ENCODE measurements at regions not wholly inside any gene's neighbourhood (a gene's known extent, or its start where the extent isn't known, plus 50 kb on each side); places are given as distances from the start of the nearest gene placed in this dataset.

DNA sequence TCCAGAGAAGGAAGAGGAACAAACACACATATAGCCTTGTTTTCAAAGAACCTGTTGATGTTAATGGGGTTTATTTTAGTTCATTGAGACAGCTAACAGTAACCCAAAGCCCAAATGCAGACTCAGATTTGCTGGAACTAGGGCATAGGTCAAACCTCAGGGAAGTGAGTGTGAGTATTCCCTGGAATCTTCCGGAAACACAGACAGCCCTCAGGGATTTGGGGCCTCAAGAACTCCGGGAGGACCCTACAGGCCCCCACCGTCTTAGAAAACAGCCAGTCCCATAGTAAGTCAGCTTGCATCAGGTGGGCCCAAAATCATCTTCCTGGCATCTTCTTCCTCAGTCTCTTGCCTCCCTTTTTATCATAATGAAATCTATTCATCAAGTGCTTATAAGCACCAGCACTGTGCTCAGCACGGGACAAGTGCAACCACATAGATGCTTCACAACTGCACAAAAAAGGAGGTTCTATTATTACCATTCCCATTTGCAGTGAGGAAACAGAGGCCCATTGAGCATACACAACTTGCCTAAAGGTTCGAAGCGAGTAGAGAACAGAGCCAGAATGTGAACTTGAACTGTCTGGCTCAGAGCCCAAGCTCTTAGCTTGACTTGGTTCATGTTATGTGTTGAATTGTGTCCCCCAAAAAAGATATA, 50.2 kb upstream of the BCL11A start:
- DNase-seq: peak in 1 of 3 donors; percentile 3

DNA sequence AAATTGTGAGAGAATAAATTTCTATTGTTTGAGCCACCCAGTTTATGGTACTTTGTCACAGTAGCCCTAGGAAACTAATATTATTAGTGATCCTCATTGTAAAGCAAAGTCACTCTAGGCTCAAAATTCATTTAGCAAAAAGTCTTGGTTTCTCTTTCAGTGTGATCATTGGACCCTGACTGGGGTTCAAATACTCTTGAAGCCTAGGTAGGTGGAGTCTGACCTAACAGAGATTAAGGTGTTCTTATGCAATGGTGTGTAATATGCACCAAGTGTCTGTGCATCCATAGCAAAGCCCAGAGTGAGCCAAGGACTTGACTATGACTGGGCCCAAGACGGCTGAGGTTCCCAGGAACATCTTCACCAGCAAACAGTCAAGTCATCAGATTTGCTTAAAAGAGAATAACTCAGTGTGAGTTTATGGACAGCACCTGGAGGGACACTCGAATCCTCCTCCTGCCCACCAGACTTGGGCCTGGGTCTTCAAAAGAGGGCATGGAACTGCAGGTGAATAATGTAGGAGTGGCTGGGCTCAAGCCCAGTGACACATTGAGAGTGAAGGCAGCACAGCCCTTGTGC, 51.1 kb upstream of the BCL11A start:
- no peak for DNase-seq

DNA sequence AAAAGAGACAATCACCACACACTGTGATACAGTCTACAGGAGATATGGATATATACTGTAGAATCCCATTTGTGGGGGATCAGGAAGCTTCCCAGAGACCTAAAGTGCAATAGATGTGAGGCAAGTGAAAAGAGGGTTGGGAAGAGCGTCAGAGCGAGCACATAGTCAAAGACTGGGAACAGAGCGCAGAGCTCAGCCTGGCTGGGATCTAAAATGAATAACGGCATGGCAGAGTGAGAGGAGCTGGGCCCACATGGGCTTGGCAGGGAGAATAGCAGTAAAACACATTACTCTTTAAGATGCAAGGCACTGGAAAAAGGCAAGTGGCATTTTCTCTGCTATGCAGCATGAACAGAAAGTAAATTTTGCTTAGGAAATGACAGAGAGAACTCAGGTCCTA, 52.4 kb upstream of the BCL11A start:
- no peak for DNase-seq

DNA sequence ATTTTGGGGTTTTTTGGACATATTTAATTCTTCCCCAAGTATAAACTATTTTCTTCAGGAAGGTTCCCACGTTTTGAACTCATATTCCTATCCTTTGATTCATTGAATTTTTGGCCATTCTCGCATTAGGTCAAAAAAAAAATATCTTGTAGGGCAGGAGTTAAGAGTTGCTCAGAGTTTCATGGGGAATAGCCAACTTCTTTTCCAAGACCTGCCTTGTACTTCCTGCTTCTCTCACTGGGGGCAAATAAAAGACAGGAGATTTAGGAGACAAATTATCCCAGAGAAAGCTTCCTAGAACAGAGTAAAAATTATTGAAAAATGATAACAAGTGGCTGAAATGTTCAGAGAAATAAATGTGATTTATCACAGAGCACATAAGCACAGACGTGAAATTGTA, 55.2 kb upstream of the BCL11A start:
- DNase-seq: no peak

DNA sequence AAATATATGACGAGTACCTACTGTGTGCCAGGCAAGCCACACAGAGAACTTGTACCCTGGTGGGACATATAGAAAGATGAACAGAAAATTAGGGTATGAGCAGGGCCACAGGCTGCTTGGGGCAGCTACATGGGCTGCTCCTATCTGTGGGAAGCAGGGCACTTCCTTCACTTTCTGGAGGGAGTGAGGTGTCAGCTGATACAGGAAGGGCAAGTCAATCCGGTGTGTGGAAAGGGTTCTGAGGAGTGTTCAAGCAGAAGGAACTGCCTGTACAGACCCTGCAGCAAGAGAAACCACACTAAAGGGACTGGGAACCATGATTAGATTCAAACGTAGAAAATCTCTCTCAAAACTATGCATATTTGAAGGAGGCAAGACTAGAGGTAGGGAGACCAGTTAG, 58.6 kb upstream of the BCL11A start:
- DNase-seq: peak in 1 of 3 donors; percentile 21

DNA sequence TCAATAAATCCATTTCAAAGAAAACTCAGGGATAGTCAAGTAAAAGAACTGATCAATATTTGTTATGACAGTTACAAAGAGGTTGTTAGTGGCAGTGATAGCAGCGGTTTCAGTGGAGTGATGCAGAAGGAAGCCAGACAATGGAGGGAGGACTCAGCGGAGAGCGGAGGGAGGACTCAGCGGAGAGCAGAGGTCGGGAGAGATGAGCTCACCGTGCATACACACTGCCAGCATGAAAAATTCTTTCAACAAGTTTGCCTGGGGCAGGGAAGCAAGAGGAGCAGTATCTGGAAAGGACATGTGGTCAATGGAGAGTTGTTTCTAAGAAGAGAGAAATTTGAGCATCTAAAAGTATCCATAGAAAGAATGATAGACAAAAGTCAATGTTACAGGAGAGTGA, 60.9 kb upstream of the BCL11A start:
- DNase-seq: no peak

DNA sequence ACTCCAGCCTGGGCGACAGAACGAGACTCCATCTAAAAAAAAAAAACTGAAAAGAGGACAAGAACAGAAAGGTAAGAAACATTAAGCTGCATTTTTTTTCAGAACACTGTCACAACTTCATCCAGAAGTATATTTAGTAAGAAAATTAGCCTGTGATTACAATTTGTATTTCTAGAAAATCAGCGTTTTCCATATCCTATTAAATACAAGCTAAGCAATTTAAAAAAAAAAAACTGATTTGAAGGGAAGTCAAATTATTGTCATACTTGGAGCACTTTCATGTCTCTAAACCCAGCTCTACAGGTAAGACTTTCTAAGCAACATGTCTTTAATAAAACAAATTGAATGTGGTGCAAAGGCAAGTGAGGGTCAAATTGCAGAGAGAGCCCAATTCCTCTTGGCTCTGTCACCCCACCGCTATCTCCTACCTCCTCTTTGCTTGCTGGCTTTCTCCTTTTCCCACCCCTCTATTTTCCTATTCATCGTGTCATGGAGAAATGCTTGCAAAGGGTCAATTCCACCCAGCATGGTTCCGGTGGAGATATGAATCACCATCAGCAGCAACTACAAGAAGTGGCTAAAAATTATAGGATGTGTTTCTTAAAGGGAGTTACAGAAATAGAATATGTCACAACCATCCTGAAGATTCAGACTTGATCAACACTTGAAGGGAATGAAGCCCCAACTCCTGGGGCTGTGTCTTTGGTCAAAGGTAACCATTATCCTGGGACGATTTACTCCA, 68.4 kb upstream of the BCL11A start:
- DNase-seq: no peak

DNA sequence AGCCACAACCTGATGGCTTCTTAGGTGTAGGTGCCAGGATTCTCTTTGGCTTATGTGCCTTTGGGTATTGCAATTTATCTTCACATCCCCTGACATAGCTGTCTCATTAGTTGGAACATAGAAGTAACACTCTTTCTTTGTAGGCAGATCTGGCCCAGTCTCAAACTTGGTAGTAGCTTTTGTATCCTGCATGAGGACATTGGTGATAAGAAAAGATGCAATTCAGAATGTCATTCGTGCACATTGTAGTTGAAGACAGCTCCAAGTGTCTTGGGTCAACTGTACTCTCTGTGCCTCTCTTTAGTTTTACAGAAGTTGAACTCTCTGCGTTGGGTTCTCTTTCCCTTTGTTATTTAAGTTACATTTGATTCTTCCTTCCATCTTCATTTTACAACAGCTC, 69.6 kb upstream of the BCL11A start:
- no peak for DNase-seq

DNA sequence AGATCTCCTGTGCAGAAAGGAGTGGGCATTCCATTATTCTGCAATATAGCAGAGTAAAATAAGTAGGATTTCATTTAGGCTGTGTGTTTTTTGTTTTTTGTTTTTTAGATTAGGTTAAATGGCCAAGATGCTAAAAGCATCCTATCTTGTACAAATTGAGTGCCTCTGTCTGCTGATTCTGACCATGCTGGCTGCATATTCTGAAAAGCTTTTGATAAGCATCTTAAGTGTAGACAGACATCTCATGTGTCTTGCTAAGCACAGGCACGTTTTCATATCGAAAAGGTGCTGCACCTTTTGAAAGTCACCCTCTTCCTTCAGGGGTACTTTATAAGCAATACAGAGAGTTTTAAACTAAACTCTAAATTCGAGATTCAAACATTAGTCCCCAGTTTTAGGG, 74.0 kb upstream of the BCL11A start:
- DNase-seq: no peak

DNA sequence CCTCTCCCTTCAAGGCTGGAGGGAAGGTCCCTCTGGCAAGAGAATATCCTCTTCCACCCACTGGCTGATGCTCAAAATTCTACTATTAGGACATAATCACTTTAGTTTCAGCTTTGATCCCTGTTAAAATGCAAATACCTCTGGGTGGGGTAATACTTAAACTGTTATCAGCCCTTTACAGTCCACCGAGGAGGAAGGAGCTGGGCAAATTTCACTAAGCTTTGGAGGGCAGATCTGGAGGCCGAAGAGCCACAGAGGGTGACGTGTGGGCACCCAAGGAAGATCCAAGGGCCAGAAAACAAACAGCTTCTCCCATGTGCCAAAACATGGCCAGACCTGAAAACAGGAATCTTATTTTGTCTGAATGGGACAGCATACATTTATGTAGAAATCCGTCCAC, 74.6 kb upstream of the BCL11A start:
- DNase-seq: peak in 1 of 3 donors; percentile 14

DNA sequence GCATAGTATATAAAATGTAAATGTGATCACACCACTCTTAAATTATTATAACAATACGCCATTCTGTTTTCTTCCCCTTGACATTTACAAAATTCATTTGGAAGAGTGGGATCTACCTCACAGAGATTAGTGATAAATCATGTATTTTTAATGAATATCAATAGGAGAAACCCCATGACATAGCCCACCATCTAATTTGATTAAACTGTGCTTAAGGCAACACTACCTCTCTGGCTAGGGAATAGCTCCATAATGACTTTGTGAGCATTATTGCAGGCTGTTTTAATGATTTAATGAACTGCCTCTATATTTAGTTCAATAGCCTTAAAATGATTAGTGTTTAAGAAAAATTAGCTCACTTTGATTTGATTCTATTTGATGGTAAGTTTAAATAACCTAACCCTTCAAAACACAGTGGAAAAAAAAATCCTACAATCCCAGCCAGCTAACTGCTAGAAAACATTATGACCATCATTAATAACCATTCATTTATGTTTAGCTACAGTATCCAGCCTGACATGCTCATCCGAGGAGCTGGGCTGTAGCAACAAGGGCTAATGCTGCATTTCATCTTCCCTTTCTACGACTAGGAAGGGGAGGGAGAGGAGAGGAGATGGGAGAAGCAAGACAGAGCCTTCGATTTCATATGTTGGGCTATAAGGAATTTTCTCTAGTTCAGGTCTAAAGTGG, 75.3 kb upstream of the BCL11A start:
- DNase-seq: no peak

DNA sequence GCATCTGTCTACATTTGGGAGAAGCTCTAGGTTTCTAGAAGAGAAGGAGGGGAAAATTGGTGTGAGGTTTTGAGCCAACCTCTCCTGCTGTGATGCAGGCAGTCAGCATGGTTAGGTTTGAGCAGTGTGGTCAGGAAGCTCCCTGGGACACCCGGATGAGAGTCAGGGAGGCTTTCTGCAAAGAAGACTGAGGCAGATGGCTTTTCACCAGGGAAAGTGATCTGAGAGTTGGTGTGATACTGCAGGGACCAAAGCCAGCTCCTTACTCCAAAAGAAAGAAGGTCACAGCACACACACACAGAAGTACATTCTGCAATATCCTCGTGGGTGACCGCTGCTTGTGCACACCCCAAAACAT, 75.8 kb upstream of the BCL11A start:
- DNase-seq: no peak

DNA sequence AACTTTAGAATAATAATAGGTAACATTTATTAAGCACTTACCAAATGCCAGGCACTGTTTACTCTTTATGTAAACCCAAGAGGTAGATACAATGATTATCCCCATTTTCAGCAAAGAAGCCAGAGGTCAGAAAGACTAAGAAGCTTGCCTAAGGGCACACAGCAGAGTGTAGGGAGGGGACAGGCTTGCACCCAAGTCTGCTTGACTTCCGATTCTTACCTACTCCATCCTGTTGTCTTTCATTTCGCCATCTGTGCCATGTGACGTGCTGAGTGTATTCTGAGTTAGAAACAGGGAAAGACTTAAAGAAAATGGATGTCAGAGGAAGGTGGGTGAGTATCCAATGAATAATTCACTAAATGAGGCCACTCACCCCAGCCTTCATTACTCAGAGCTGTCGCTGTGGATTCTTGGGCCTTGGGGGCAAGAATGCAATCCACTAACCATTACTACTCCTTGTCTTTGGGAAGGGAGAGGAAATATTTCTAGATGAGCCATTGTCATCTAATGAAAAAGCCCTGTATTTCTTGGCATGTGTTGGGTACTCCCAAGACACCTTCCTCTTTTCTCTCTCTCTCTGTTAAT, 76.4 kb upstream of the BCL11A start:
- DNase-seq: peak in 2 of 3 donors; percentile 12 to 24

DNA sequence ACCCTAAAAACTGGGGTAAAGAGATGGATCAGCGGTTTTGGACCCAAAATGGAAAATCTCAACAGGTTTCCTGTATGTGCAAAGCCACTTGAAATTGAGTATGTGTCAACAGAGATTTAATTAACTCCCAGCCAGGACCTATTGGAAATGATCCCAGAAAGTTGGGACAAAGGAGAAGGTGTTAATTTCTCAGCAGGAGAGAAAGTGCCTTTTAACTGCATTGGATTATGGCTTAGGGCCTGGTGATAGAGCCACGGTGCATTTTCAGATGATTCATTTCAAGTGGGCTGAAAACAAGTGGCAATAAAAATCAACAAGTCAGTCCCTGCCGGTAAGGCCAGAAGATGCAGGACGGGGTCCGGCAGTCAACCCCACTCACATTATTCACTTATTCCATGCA, 80.2 kb upstream of the BCL11A start:
- DNase-seq: no peak

DNA sequence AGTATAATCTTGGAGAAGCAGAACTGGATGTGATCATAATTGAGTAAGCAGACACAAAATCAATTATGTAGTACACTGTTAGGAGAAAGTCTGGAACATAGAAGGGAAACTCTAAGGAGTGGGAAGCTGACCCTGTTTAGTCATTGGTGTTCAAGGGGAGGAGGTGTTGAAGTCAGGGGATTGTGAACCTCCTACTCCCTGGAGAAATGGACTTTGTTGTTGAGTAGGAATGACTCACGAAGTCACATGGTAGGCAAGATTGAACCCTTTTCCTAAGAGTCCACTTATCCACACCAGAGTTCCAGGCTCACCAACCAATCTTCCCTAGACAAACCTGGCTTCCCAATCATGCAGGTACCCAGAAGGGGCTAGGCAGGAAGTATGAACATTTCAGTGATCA, 81.0 kb upstream of the BCL11A start:
- peak; percentile 69 to 83 (median 75) for DNase-seq

DNA sequence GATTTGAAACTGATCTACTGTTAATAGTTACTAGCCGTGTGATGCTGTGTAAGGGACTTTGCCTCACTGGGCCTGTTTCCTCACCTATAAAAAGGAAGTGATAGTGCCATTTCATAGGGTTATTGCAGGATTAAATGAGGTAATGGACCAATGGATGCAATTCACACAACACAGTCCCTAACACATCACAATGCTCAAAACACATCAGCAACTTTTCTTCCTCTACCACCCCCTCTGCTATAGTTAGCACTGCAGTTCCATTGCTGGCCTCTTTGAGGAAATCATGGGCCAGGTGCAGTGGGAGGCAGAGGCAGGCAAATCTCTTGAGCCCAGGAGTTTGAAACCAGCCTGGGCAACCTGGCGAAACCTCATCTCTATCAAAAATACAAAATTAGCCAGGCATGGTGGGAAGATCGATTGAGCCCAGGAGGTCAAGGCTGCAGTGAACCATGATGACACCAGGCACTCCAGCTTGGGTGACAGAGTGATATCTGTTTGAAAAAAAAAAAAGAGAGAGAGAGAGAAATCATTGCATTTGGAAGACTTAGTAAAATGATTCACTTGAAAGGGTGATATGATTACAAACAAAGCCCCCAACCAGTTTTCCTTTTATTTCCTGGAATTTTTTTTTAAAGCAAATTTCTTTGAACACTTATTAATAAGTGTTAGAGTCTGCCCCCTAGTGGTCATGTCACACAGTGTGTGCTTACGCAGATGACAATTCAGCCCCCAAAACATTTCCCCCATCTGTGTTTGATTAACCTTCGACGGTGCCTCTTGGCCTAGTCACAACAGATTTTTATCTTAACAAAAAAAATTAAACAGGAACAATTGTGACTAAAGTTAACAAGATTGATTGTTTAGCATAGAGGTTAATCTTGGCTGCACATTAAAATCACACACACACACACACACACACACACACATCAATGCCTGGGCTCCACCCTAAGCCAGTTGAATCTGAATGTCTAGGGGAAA, 88.6 kb upstream of the BCL11A start:
- peak; percentile 75 to 83 (median 79) for DNase-seq

DNA sequence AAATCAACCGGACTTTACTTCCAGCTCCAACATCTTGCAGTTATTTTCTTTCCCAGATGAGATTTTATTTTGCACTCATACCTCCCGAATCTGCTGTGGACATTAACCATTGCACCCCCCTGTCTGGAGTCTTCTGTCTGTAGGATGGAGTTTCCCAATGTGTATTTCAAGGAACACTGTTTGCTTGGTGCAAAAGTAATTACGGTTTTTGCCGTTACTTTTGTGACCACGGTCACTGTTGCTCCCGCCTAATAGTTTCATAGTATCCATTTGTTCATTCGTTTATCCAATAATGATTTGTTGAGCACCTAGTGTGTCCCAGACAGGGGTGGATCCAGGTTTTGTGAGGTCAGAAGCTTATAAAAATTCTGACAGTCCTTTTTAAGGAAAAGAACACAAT, 90.3 kb upstream of the BCL11A start:
- DNase-seq: no peak

DNA sequence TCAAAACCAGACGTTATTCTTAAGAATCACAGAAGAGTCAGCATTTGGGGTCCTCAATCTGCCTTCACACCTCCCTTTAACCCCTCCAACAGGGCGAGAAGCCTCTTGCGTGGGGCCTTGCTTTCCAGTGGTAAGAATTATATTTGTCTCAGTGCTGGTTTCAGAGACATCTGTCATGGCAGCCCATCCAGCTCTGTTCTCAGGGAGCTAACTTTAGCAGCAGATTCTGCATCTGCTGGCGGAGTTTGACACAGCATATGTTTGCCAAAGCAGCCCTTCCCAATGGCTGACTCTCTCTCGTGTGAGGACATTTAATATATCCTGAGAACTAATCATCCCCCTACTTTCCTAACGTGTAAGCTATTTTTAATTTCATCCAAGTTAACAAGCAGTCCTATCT, 91.5 kb upstream of the BCL11A start:
- DNase-seq: no peak

DNA sequence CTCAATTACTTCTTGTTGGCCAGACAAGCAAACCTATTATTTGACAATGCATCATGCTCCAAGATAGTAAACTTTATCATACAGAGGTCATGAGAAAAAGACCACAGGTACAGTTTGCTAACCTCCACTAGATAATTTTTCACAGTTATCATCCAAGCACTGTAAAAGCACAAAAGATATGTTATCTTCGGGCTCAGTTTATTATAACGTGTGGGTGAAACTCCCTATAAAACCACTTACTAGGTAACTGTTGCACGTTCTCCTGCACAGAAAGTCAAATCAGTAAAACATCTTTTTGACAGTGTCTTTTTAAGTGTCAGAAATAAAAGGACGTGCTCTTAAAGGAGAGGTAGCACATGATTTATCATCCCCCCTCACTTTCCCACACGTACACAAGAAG, 94.7 kb upstream of the BCL11A start:
- no peak for DNase-seq

DNA sequence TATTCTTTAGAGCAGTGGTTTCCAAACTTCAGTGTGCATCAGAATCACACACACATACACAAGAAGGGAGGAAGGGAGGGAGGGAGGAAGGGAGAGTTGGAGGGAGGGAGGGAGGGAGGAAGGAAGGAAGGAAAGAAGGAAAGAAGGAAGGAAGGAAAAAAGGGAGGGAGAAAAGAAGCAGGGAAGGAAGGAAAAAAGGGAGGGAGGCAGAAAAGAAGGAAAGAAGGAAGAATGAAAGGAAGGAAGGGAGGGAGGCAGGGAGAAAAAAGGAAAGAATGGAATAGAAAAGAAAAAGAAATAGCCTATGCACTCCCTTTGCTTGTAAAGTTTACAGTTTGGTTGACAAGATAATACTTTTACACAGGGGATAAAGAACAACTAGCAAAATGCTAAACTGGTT, 96.3 kb upstream of the BCL11A start:
- DNase-seq: no peak

DNA sequence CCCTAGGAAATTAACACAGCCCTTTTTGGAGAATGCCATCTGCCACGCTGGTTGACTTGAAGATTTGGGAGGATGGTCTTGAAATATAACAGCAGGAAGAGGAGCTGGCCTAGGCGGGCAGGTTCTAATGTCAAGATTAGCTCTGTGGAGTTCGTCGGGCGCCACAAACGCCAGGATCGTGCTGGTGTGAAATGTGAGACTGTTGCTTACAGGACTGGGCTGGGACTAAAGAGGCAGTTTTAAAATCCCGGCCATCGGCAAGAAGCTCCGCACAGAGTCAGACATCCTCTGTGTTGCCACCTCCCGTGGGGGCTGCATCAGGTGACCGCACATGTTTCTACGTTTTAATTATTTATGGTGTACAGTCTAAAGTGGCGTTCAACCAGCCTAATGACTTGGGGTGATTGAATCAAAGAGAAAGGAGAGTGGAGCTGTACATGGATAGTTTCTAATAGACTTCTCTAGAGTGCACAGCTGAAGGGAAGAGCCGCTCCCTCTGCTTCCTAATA, 99.4 kb upstream of the BCL11A start:
- DNase-seq: no peak

DNA sequence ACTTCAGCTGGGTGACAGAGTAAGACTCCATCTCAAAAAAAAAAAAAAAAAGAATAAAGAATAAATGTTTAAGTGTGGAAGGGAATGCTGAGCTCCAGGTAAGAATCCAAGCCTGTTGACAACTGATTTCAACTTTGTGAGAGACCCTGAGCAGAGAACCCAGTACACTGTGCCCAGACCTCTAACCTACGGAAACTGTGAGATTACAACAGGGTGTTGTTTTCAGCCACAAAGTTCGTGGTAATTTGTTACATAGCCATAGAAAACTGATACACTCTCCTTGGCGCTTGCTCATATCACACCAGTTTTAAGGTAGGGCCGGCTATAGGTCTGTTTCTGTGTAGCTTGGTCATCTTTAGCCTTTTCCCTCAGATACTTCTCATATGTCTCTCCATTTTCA, 98.4 kb upstream of the PAPOLG start:
- no peak for DNase-seq

Measured in suppressor macrophage treated with lipopolysaccharide for 1 hour (primary cell).